Caco-2 (cell line): ENCODE measurements at regions not wholly inside any gene's neighbourhood (a gene's known extent, or its start where the extent isn't known, plus 50 kb on each side); places are given as distances from the start of the nearest gene placed in this dataset.

Experiments
- BruUV-seq: library from RNA; stranded (reverse); fragments of 400-500 nt; replicated peaks from 2 replicates; lab custom pipeline; 2021; lab: Mats Ljungman, UMichigan
- CTCF ChIA-PET: fragments of 300-600 bp; sonication (Branson Sonifier 250); formaldehyde crosslinking; loops from one replicate; lab custom pipeline; 2022; ENCODE audit warnings: antibody characterized with exemption; lab: Charles Lee
- POLR2A ChIA-PET: fragments of 300-600 bp; sonication (Branson Sonifier 250); formaldehyde crosslinking; loops from one replicate; lab custom pipeline; 2022; ENCODE audit warnings: antibody characterized with exemption; lab: Charles Lee
- DNase-seq, 2 experiments: peaks; one replicate each; pipeline versions ENCODE4 v3.0.0 to v3.0.0-alpha.2; 2020 to 2022
- H3K27me3 ChIP-seq: replicated peaks from 2 replicates; pipeline ENCODE4 v1.6.0; 2011; ENCODE audit warnings: low read length; ENCODE audit not compliant: control insufficient read depth, insufficient read depth
- H3K36me3 ChIP-seq: 2 replicates; pipeline ENCODE4 v1.5.1; 2011; ENCODE audit warnings: low read length; ENCODE audit not compliant: control insufficient read depth, insufficient read depth
- H3K4me1 ChIP-seq: fragments of 250-450 bp; sonication (Bioruptor Pico); 2 replicates; pipeline ENCODE4 v1.5.1; 2020; ENCODE audit warnings: mild to moderate bottlenecking
- H3K4me3 ChIP-seq: 2 replicates; pipeline ENCODE4 v1.5.1; 2011; ENCODE audit warnings: low read depth, mild to moderate bottlenecking, control low read depth, low read length
- H3K9me3 ChIP-seq: fragments of 250-450 bp; sonication (Bioruptor Pico); 2 replicates; pipeline ENCODE4 v1.5.1; 2020; ENCODE audit warnings: mild to moderate bottlenecking, moderate library complexity
- H3K27ac Mint-ChIP-seq: one replicate; pipeline ENCODE4 v1.8.0; 2022; ENCODE audit warnings: mixed read lengths; ENCODE audit not compliant: unreplicated experiment
- H3K27me3 Mint-ChIP-seq: one replicate; pipeline ENCODE4 v1.8.0; 2022; ENCODE audit warnings: mixed read lengths; ENCODE audit not compliant: insufficient read depth, unreplicated experiment
- H3K36me3 Mint-ChIP-seq: one replicate; pipeline ENCODE4 v1.8.0; 2022; ENCODE audit warnings: mild to moderate bottlenecking, mixed read lengths; ENCODE audit not compliant: insufficient read depth, unreplicated experiment
- H3K4me1 Mint-ChIP-seq: one replicate; pipeline ENCODE4 v1.8.0; 2022; ENCODE audit warnings: low read depth, mixed read lengths; ENCODE audit not compliant: unreplicated experiment
- H3K4me3 Mint-ChIP-seq: one replicate; pipeline ENCODE4 v1.8.0; 2022; ENCODE audit warnings: mild to moderate bottlenecking, moderate library complexity, mixed read lengths; ENCODE audit not compliant: unreplicated experiment
- H3K9me3 Mint-ChIP-seq: one replicate; pipeline ENCODE4 v1.8.0; 2022; ENCODE audit warnings: mixed read lengths; ENCODE audit not compliant: unreplicated experiment
- CTCF ChIP-seq, 2 experiments: fragments of 200-600 bp in 1 of 2; IDR thresholded peaks; 1 replicate in 1 of 2; 2 replicates in 1 of 2; pipeline versions ENCODE4 v1.5.1 to v1.8.0; 2011 to 2022; ENCODE audit warnings: antibody characterized with exemption in 1 of 2, control low read depth in 1 of 2, inconsistent platforms in 1 of 2, low read depth in 1 of 2, low read length in 1 of 2, mild to moderate bottlenecking in 1 of 2, moderate library complexity in 1 of 2; ENCODE audit not compliant: insufficient read depth in 1 of 2, severe bottlenecking in 1 of 2, unreplicated experiment in 1 of 2
- intact Hi-C: fragments of 100-400 bp; cut with micrococcal nuclease; formaldehyde crosslinking; loops from one replicate; pipeline ENCODE4 v1.10.0; 2022; ENCODE audit not compliant: unreplicated experiment

GRCh38 chr15:47561102-47561501 is 156.2 kb upstream of the SEMA6D start:
- Mint-ChIP-seq H3K9me3 (peaks cover 22% of the 10 kb centered on the region), H3K36me3 (no peaks in the 10 kb centered on the region), H3K27ac (no peak overlapping the region), H3K4me3 (no peak overlapping the region), H3K27me3 (no peaks in the 10 kb centered on the region), H3K4me1 (no peaks in the 10 kb centered on the region)
- ChIA-PET POLR2A (no interaction called here), CTCF (no interaction called here)
- Histone ChIP-seq H3K9me3 (no peaks in the 10 kb centered on the region; the same call in 1 of the 2 replicates), H3K27me3 (no peaks in the 10 kb centered on the region), H3K36me3 (no peaks in the 10 kb centered on the region), H3K4me3 (no peak overlapping the region), H3K4me1 (no peaks in the 10 kb centered on the region)
- BruUV-seq, result no TSS peak
- intact Hi-C loops, result no loop called here
- TF ChIP-seq CTCF (IDR thresholded peaks at IDR 0.05; ENCODE audit: insufficient read depth in 1 of 2, low read depth in 1 of 2, low read length in 1 of 2, severe bottlenecking in 1 of 2, unreplicated experiment in 1 of 2), result no peak
- DNase-seq, result no peak

GRCh38 chr15:47565949-47566348 is 151.4 kb upstream of the SEMA6D start:
- ChIA-PET CTCF (no interaction called here), POLR2A (no interaction called here)
- Histone ChIP-seq H3K4me1 (no peaks in the 10 kb centered on the region), H3K36me3 (no peaks in the 10 kb centered on the region), H3K4me3 (no peak overlapping the region), H3K27me3 (no peaks in the 10 kb centered on the region), H3K9me3 (no peaks in the 10 kb centered on the region; the same call in 1 of the 2 replicates)
- Mint-ChIP-seq H3K36me3 (no peaks in the 10 kb centered on the region), H3K27ac (no peak overlapping the region), H3K4me1 (no peaks in the 10 kb centered on the region), H3K9me3 (peaks cover 9% of the 10 kb centered on the region), H3K4me3 (no peak overlapping the region), H3K27me3 (no peaks in the 10 kb centered on the region)
- DNase-seq, result no peak
- TF ChIP-seq CTCF (IDR thresholded peaks at IDR 0.05; ENCODE audit: insufficient read depth in 1 of 2, low read depth in 1 of 2, low read length in 1 of 2, severe bottlenecking in 1 of 2, unreplicated experiment in 1 of 2), result no peak
- intact Hi-C loops, result no loop called here
- BruUV-seq, result no TSS peak

GRCh38 chr15:47566610-47567009 is 150.7 kb upstream of the SEMA6D start:
- Mint-ChIP-seq H3K4me3 (no peak overlapping the region), H3K27me3 (no peaks in the 10 kb centered on the region), H3K4me1 (no peaks in the 10 kb centered on the region), H3K36me3 (no peaks in the 10 kb centered on the region), H3K9me3 (peaks cover 9% of the 10 kb centered on the region), H3K27ac (no peak overlapping the region)
- POLR2A ChIA-PET, result no interaction called here
- H3K9me3 ChIP-seq, result no peaks in the 10 kb centered on the region
- no peak for TF ChIP-seq CTCF (IDR thresholded peaks at IDR 0.05; ENCODE audit: insufficient read depth in 1 of 2, low read depth in 1 of 2, low read length in 1 of 2, severe bottlenecking in 1 of 2, unreplicated experiment in 1 of 2)
- H3K4me3 ChIP-seq, result no peak overlapping the region
- BruUV-seq, result no TSS peak
- no peak for DNase-seq
- intact Hi-C loops, result no loop called here
- no peaks in the 10 kb centered on the region for H3K36me3 ChIP-seq
- CTCF ChIA-PET, result no interaction called here
- no peaks in the 10 kb centered on the region for H3K4me1 ChIP-seq
- H3K27me3 ChIP-seq, result no peaks in the 10 kb centered on the region
